Transverse colon (tissue), 4 donors: ENCODE measurements at regions not wholly inside any gene's neighbourhood (a gene's known extent, or its start where the extent isn't known, plus 50 kb on each side); places are given as distances from the start of the nearest gene placed in this dataset.

Source experiments
- CTCF ChIP-seq, 5 experiments: fragments of 200-600 bp in 3 of 5; fragments of 450-650 bp in 2 of 5; sonication (generic) in 3 of 5; IDR thresholded peaks; 1 replicate in 2 of 5; 2 replicates in 3 of 5; pipeline ENCODE4 v1.5.1; 2016 to 2017; ENCODE audit warnings: antibody characterized with exemption in 5 of 5, inconsistent platforms in 3 of 5, mild to moderate bottlenecking in 2 of 5, moderate library complexity in 1 of 5
- EP300 ChIP-seq: sonication (generic); formaldehyde crosslinking; IDR thresholded peaks from one replicate; pipeline ENCODE4 v1.6.1; 2017; ENCODE audit warnings: antibody characterized with exemption, low read depth
- POLR2A ChIP-seq: fragments of 450-650 bp; IDR thresholded peaks from one replicate; pipeline ENCODE4 v1.6.1; 2016; ENCODE audit warnings: antibody characterized with exemption, mild to moderate bottlenecking, moderate library complexity
- POLR2AphosphoS5 ChIP-seq, 3 donors: sonication (generic); formaldehyde crosslinking; IDR thresholded peaks; one replicate each; pipeline ENCODE4 v1.6.1; 2016; ENCODE audit warnings: antibody characterized with exemption in 3 of 3

GRCh38 chr15:97576929-97577645 lies 383.4 kb upstream of the ARRDC4 start:
- TF ChIP-seq CTCF (IDR thresholded peaks at IDR 0.05): no peak
- no peak for TF ChIP-seq POLR2A
- TF ChIP-seq POLR2AphosphoS5 (IDR thresholded peaks at IDR 0.05): no peak
- TF ChIP-seq EP300: no peak
